A549 (cell line): ENCODE measurements at regions not wholly inside any gene's neighbourhood (a gene's known extent, or its start where the extent isn't known, plus 50 kb on each side); places are given as distances from the start of the nearest gene placed in this dataset.

ENCODE experiments used
- ATAC-seq, 2 experiments: fragments of 200-7000 bp in 1 of 2; fragments of >200 bp in 1 of 2; cut with Nextera tagmentation in 1 of 2; cut with Tn5 transposase in 1 of 2; 3 replicates each; pipeline versions ENCODE4 v1.8.0 to v1.9.1; 2018 to 2020; ENCODE audit warnings: mild to moderate bottlenecking in 1 of 2, moderate library complexity in 1 of 2
- CTCF ChIA-PET: fragments of 300-600 bp; sonication (Branson Sonifier 250); formaldehyde crosslinking; extraction: SDS; loops from one replicate; lab custom pipeline; 2021; ENCODE audit warnings: antibody characterized with exemption, inconsistent platforms; lab: Yijun Ruan, JAX
- POLR2A ChIA-PET: fragments of 350-600 bp; formaldehyde crosslinking; extraction: SDS; loops from one replicate; lab custom pipeline; 2021; ENCODE audit warnings: antibody characterized with exemption, inconsistent platforms; lab: Yijun Ruan, JAX
- DNase-seq, 2 experiments: peaks; one replicate each; pipeline versions ENCODE4 v3.0.0 to v3.0.0-alpha.2; 2011 to 2016; ENCODE audit warnings: low read depth in 1 of 2, low spot score in 1 of 2
- FAIRE-seq: peaks from 2 replicates; lab custom pipeline; 2011; peaks lifted over from hg19 to GRCh38; lab: Jason Lieb, UNC
- H3K27ac ChIP-seq, 2 experiments: fragments of >200 bp; sonication (Bioruptor Twin); formaldehyde crosslinking; 3 replicates each; pipeline ENCODE4 v1.5.1; 2016 to 2017
- H3K4me1 ChIP-seq: fragments of >200 bp; sonication (Bioruptor Twin); formaldehyde crosslinking; 3 replicates; pipeline ENCODE4 v1.6.1; 2016
- H3K4me2 ChIP-seq: fragments of >200 bp; sonication (Bioruptor Twin); formaldehyde crosslinking; 3 replicates; pipeline ENCODE4 v1.6.1; 2016
- H3K4me3 ChIP-seq: fragments of >200 bp; sonication (Bioruptor Twin); formaldehyde crosslinking; 3 replicates; pipeline ENCODE4 v1.5.1; 2016
- H3K9me3 ChIP-seq: fragments of >200 bp; sonication (Bioruptor Twin); formaldehyde crosslinking; 3 replicates; pipeline ENCODE4 v1.6.1; 2016
- ATOH8 ChIP-seq: fragments of 250-450 bp; sonication (Bioruptor Pico); IDR thresholded peaks from 2 replicates; pipeline ENCODE4 v1.5.0; 2020; ENCODE audit warnings: low read depth, mild to moderate bottlenecking, moderate library complexity
- BCL3 ChIP-seq: fragments of >200 bp; sonication (Bioruptor Twin); formaldehyde crosslinking; IDR thresholded peaks from 3 replicates; pipeline ENCODE4 v1.6.1; 2016
- CEBPB ChIP-seq, 2 experiments: fragments of >200 bp in 1 of 2; sonication (Bioruptor Twin) in 1 of 2; formaldehyde crosslinking in 1 of 2; IDR thresholded peaks; 2 replicates each; pipeline ENCODE4 v1.6.1; 2012 to 2016
- CHD2 ChIP-seq: fragments of 150-350 bp; IDR thresholded peaks from 2 replicates; pipeline ENCODE4 v1.6.1; 2014; ENCODE audit warnings: low read length; ENCODE audit not compliant: partially characterized antibody
- CTCF ChIP-seq: fragments of >200 bp; sonication (Bioruptor Twin); formaldehyde crosslinking; IDR thresholded peaks from 3 replicates; pipeline ENCODE4 v1.5.1; 2016
- E2F6 ChIP-seq: IDR thresholded peaks from 2 replicates; pipeline ENCODE4 v1.6.1; 2012; ENCODE audit warnings: low read depth, borderline replicate concordance
- EHF ChIP-seq: fragments of 250-450 bp; sonication (Bioruptor Pico); IDR thresholded peaks from 2 replicates; pipeline ENCODE4 v1.5.0; 2020; ENCODE audit warnings: mild to moderate bottlenecking
- EHMT2 ChIP-seq: fragments of 200-600 bp; sonication (generic); IDR thresholded peaks from 2 replicates; pipeline ENCODE4 v1.6.1; 2016; ENCODE audit warnings: antibody characterized with exemption, low read depth, mild to moderate bottlenecking, moderate library complexity
- GATA3 ChIP-seq: IDR thresholded peaks from 2 replicates; pipeline ENCODE4 v1.6.1; 2012; ENCODE audit warnings: borderline replicate concordance
- HOXB13 ChIP-seq: fragments of 250-450 bp; sonication (Bioruptor Pico); IDR thresholded peaks from 2 replicates; pipeline ENCODE4 v1.5.0; 2020; ENCODE audit warnings: low read depth, mild to moderate bottlenecking, moderate library complexity
- HOXB5 ChIP-seq: fragments of 250-450 bp; sonication (Bioruptor Pico); IDR thresholded peaks from 2 replicates; pipeline ENCODE4 v1.5.0; 2020; ENCODE audit warnings: mild to moderate bottlenecking, moderate library complexity
- KDM5A ChIP-seq: fragments of 200-600 bp; sonication (generic); IDR thresholded peaks from 2 replicates; pipeline ENCODE4 v1.6.1; 2016; ENCODE audit warnings: antibody characterized with exemption, mild to moderate bottlenecking
- MYC ChIP-seq: IDR thresholded peaks from 2 replicates; pipeline ENCODE4 v1.6.1; 2012; ENCODE audit warnings: mild to moderate bottlenecking, inconsistent platforms, low read length, improper control_type of control experiment, borderline replicate concordance
- NR3C1 ChIP-seq: fragments of >200 bp; sonication (Bioruptor Twin); formaldehyde crosslinking; IDR thresholded peaks from 3 replicates; pipeline ENCODE4 v1.6.1; 2017
- PBX3 ChIP-seq: IDR thresholded peaks from 2 replicates; pipeline ENCODE4 v1.6.1; 2012
- RARB ChIP-seq: fragments of 250-450 bp; sonication (Bioruptor Pico); IDR thresholded peaks from 2 replicates; pipeline ENCODE4 v1.8.0; 2021; ENCODE audit warnings: mild to moderate bottlenecking, moderate library complexity
- RCOR1 ChIP-seq: fragments of 150-350 bp; IDR thresholded peaks from 2 replicates; pipeline ENCODE4 v1.6.1; 2014; ENCODE audit warnings: antibody characterized with exemption, low read length, low read depth
- REST ChIP-seq: fragments of 200-600 bp; sonication (generic); IDR thresholded peaks from 2 replicates; pipeline ENCODE4 v1.6.1; 2016; ENCODE audit warnings: antibody characterized with exemption, mild to moderate bottlenecking, moderate library complexity
- SREBF2 ChIP-seq: fragments of 450-650 bp; IDR thresholded peaks from 2 replicates; pipeline ENCODE4 v1.6.1; 2014; ENCODE audit warnings: mild to moderate bottlenecking, moderate library complexity
- TFCP2L1 ChIP-seq: fragments of 250-450 bp; sonication (Bioruptor Pico); IDR thresholded peaks from 2 replicates; pipeline ENCODE4 v1.5.0; 2021; ENCODE audit warnings: mild to moderate bottlenecking
- TP53 ChIP-seq: fragments of 250-450 bp; sonication (Bioruptor Pico); IDR thresholded peaks from 2 replicates; pipeline ENCODE4 v1.5.0; 2021; ENCODE audit warnings: mild to moderate bottlenecking, moderate library complexity
- USF2 ChIP-seq: fragments of 450-650 bp; IDR thresholded peaks from 2 replicates; pipeline ENCODE4 v1.6.1; 2014; ENCODE audit warnings: antibody characterized with exemption
- ZSCAN20 ChIP-seq: fragments of 250-450 bp; sonication (Bioruptor Pico); IDR thresholded peaks from 2 replicates; pipeline ENCODE4 v1.8.0; 2022; ENCODE audit warnings: mild to moderate bottlenecking, moderate library complexity
- WGBS: methylation state at CpG from one replicate; pipeline ENCODE4 v1.1.6; 2017; ENCODE audit errors: missing lambda C conversion rate; 5-methylcytosine and 5-hydroxymethylcytosine counted together

- Histone ChIP-seq H3K4me3 (no peak overlapping the region), H3K27ac (no peak overlapping the region), H3K9me3 (0 out of 3 replicates have a peak, but pooled peaks cover 2% of the 10 kb centered on the region), H3K4me2 (no peak overlapping the region), H3K4me1 (no peaks in the 10 kb centered on the region)
- ChIA-PET POLR2A (no interaction called here), CTCF (no interaction called here)
- 38% methylated on average over 1 of the region's 1 CpG for WGBS
- ATAC-seq (no peak), FAIRE-seq (no peak), DNase-seq (no peak)
- TF ChIP-seq SREBF2 (no peak), USF2 (no peak), RARB (CRISPR knock-in tag) (no peak), HOXB5 (CRISPR knock-in tag) (no peak), HOXB13 (CRISPR knock-in tag) (no peak), REST (no peak), E2F6 (no peak), NR3C1 (no peak), ATOH8 (no peak), MYC (no peak), CEBPB (IDR thresholded peaks at IDR 0.05) (no peak)
These were observed 115.4 kb upstream of the STXBP5 start for GRCh38 chr6:147088861-147089260.

GRCh38 chr6:147095316-147095715, 108.9 kb upstream of the STXBP5 start:
- POLR2A ChIA-PET, result no interaction called here
- no peak for FAIRE-seq
- no peak for TF ChIP-seq REST
- no peak for TF ChIP-seq BCL3
- no peak for TF ChIP-seq EHMT2
- no peak for TF ChIP-seq CHD2
- no peak for TF ChIP-seq KDM5A
- no peak for TF ChIP-seq TP53 (CRISPR knock-in tag)
- no peak for TF ChIP-seq ZSCAN20 (CRISPR knock-in tag)
- TF ChIP-seq RCOR1, result no peak
- TF ChIP-seq GATA3, result no peak
- no peak for TF ChIP-seq CTCF
- TF ChIP-seq USF2, result no peak
- TF ChIP-seq PBX3, result no peak
- no peak for TF ChIP-seq EHF
- TF ChIP-seq TFCP2L1 (CRISPR knock-in tag), result no peak

More at GRCh38 chr6:147095316-147095715, 108.9 kb upstream of the STXBP5 start:
- Histone ChIP-seq H3K4me1 (no peaks in the 10 kb centered on the region), H3K9me3 (no peaks in the 10 kb centered on the region), H3K27ac (no peak overlapping the region), H3K4me3 (no peak overlapping the region), H3K4me2 (no peak overlapping the region)
- CTCF ChIA-PET, result no interaction called here
- WGBS, result 78% methylated on average over 3 of the region's 3 CpGs
- DNase-seq, result no peak
- ATAC-seq, result no peak
